GM12891 (cell line): ENCODE measurements at regions not wholly inside any gene's neighbourhood (a gene's known extent, or its start where the extent isn't known, plus 50 kb on each side); places are given as distances from the start of the nearest gene placed in this dataset.

ENCODE experiments used
- PAX5 ChIP-seq: IDR thresholded peaks from 2 replicates; pipeline ENCODE4 v1.6.1; 2011; ENCODE audit warnings: low read length, moderate library complexity, mild to moderate bottlenecking; ENCODE audit not compliant: insufficient read depth, severe bottlenecking
- POLR2A ChIP-seq: IDR thresholded peaks from 2 replicates; pipeline ENCODE4 v1.6.1; 2011; ENCODE audit warnings: low read depth, low read length, control low read depth
- POLR2AphosphoS5 ChIP-seq: IDR thresholded peaks from 2 replicates; pipeline ENCODE4 v1.6.1; 2011; ENCODE audit warnings: low read depth, low read length, control low read depth
- TAF1 ChIP-seq: IDR thresholded peaks from 2 replicates; pipeline ENCODE4 v1.6.1; 2011; ENCODE audit warnings: low read depth, low read length, control low read depth

GRCh38 chr7:125074141-125074540, 144.5 kb upstream of the POT1 start:
- no peak for TF ChIP-seq POLR2A
- TF ChIP-seq TAF1: no peak
- TF ChIP-seq PAX5: no peak
- TF ChIP-seq POLR2AphosphoS5: no peak
